ENCODE measurements at regions not wholly inside any gene's neighbourhood (a gene's known extent, or its start where the extent isn't known, plus 50 kb on each side); places are given as distances from the start of the nearest gene placed in this dataset.

GRCh38 chr14:29222671-29223268 lies 456.2 kb downstream of the FOXG1 start:
- ChIA-PET CTCF (interaction anchor here (1.0 kb wide), 1 partner anchor 421 kb away, joined by 4 read pairs; no protein-coding TSS in a partner anchor), POLR2A (no interaction called here)
- H3K4me1 Mint-ChIP-seq, result no peaks in the 10 kb centered on the region
- TF ChIP-seq, protein P1, sequence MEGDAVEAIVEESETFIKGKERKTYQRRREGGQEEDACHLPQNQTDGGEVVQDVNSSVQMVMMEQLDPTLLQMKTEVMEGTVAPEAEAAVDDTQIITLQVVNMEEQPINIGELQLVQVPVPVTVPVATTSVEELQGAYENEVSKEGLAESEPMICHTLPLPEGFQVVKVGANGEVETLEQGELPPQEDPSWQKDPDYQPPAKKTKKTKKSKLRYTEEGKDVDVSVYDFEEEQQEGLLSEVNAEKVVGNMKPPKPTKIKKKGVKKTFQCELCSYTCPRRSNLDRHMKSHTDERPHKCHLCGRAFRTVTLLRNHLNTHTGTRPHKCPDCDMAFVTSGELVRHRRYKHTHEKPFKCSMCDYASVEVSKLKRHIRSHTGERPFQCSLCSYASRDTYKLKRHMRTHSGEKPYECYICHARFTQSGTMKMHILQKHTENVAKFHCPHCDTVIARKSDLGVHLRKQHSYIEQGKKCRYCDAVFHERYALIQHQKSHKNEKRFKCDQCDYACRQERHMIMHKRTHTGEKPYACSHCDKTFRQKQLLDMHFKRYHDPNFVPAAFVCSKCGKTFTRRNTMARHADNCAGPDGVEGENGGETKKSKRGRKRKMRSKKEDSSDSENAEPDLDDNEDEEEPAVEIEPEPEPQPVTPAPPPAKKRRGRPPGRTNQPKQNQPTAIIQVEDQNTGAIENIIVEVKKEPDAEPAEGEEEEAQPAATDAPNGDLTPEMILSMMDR (IDR thresholded peaks at IDR 0.05), result 0 out of 2 replicates have a peak, but pooled peaks have one; percentile 13
- TF ChIP-seq ETV6 (CRISPR knock-in tag; IDR thresholded peaks at IDR 0.05) (no peak), AR (CRISPR knock-in tag; IDR thresholded peaks at IDR 0.05) (no peak)
- H3K27me3 Mint-ChIP-seq (ENCODE audit: low read depth), result 0 out of 2 replicates have a peak, but pooled peaks cover 3% of the 10 kb centered on the region
- H3K27ac Mint-ChIP-seq, result no peak overlapping the region
- ATAC-seq (no peak), DNase-seq (ENCODE audit: low spot score) (peak; percentile 10)
- H3K4me3 Mint-ChIP-seq, result no peak overlapping the region
- H3K36me3 Mint-ChIP-seq, result no peaks in the 10 kb centered on the region
- H3K9me3 Mint-ChIP-seq, result no peaks in the 10 kb centered on the region

DNA sequence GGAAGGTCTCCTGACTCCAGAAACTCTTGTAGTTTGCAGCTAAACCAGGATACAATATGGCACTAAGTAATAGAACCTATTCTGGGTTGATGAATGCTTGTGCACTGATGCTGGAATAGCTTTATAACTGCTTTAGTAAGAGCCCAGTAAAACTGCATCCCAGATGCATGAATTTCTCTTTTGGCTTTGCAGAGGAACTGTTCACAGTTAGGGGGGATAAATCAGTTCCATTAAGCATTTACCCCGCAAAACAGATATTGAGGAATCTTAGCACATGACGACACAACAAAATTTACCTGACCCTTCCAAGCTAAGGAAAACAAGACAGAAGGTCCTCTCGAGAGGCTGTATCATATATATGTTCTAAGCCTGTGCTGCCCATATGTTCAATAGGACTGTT lies 457.4 kb downstream of the FOXG1 start:
- DNase-seq (ENCODE audit: low spot score), result no peak
- no peaks in the 10 kb centered on the region for H3K4me1 Mint-ChIP-seq
- no peak overlapping the region for H3K4me3 Mint-ChIP-seq
- ChIA-PET POLR2A (no interaction called here), CTCF (interaction anchor here (1.0 kb wide), 1 partner anchor 297 kb away, joined by 3 read pairs; no protein-coding TSS in a partner anchor)
- H3K9me3 Mint-ChIP-seq, result no peaks in the 10 kb centered on the region
- TF ChIP-seq AR (CRISPR knock-in tag; IDR thresholded peaks at IDR 0.05) (no peak), JUN (CRISPR knock-in tag; IDR thresholded peaks at IDR 0.05) (no peak), TEAD1 (CRISPR knock-in tag; IDR thresholded peaks at IDR 0.05) (no peak), NFATC4 (CRISPR knock-in tag; IDR thresholded peaks at IDR 0.05) (no peak), ZNF512 (CRISPR knock-in tag; IDR thresholded peaks at IDR 0.05; ENCODE audit: borderline replicate concordance) (no peak)
- TF ChIP-seq, protein P2, sequence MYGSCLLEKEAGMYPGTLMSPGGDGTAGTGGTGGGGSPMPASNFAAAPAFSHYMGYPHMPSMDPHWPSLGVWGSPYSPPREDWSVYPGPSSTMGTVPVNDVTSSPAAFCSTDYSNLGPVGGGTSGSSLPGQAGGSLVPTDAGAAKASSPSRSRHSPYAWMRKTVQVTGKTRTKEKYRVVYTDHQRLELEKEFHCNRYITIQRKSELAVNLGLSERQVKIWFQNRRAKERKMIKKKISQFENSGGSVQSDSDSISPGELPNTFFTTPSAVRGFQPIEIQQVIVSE (CRISPR knock-in tag; IDR thresholded peaks at IDR 0.05; ENCODE audit: borderline replicate concordance), result no peak
- TF ChIP-seq, protein P3, sequence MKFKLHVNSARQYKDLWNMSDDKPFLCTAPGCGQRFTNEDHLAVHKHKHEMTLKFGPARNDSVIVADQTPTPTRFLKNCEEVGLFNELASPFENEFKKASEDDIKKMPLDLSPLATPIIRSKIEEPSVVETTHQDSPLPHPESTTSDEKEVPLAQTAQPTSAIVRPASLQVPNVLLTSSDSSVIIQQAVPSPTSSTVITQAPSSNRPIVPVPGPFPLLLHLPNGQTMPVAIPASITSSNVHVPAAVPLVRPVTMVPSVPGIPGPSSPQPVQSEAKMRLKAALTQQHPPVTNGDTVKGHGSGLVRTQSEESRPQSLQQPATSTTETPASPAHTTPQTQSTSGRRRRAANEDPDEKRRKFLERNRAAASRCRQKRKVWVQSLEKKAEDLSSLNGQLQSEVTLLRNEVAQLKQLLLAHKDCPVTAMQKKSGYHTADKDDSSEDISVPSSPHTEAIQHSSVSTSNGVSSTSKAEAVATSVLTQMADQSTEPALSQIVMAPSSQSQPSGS (CRISPR knock-in tag; IDR thresholded peaks at IDR 0.05; ENCODE audit: borderline replicate concordance, low read depth), result no peak
- ATAC-seq, result no peak
- H3K27ac Mint-ChIP-seq, result no peak overlapping the region
- H3K27me3 Mint-ChIP-seq (ENCODE audit: low read depth), result 0 out of 2 replicates have a peak, but pooled peaks cover 3% of the 10 kb centered on the region
- no peaks in the 10 kb centered on the region for H3K36me3 Mint-ChIP-seq

Data from WTC11 (cell line).